Stomach (tissue), 8 donors: ENCODE measurements at regions not wholly inside any gene's neighbourhood (a gene's known extent, or its start where the extent isn't known, plus 50 kb on each side); places are given as distances from the start of the nearest gene placed in this dataset.

Experiments
- DNase-seq, 2 donors: peaks; one replicate each; pipeline versions ENCODE4 v3.0.0 to v3.0.0-alpha.2; 2013 to 2019
- H3K27ac ChIP-seq, 5 donors: fragments of 200-600 bp in 4 of 5; sonication (generic) in 4 of 5; one replicate each; pipeline ENCODE4 v1.5.1; 2013 to 2019; ENCODE audit warnings: mild to moderate bottlenecking in 1 of 5, moderate library complexity in 1 of 5
- H3K27me3 ChIP-seq, 3 donors: fragments of 200-600 bp; sonication (generic); one replicate each; pipeline ENCODE4 v1.5.1; 2017 to 2019; ENCODE audit warnings: mixed run types in 1 of 3
- H3K36me3 ChIP-seq, 4 donors: fragments of 200-600 bp; sonication (generic); 1 replicate in 3 of 4; 2 replicates in 1 of 4; pipeline ENCODE4 v1.5.1; 2016 to 2019
- H3K4me1 ChIP-seq, 4 donors: fragments of 200-600 bp; sonication (generic); one replicate each; pipeline ENCODE4 v1.5.1; 2016 to 2019
- H3K4me3 ChIP-seq, 4 donors: fragments of 200-600 bp; sonication (generic) in 3 of 4; one replicate each; pipeline ENCODE4 v1.5.1; 2016 to 2019; ENCODE audit warnings: mild to moderate bottlenecking in 1 of 4
- H3K9me3 ChIP-seq, 4 donors: fragments of 200-600 bp; sonication (generic); one replicate each; pipeline ENCODE4 v1.5.1; 2016 to 2019
- EP300 ChIP-seq: sonication (generic); formaldehyde crosslinking; IDR thresholded peaks from one replicate; pipeline ENCODE4 v1.6.1; 2017; ENCODE audit warnings: antibody characterized with exemption
- POLR2A ChIP-seq, 4 donors: fragments of 450-650 bp; IDR thresholded peaks; one replicate each; pipeline ENCODE4 v1.6.1; 2016; ENCODE audit warnings: antibody characterized with exemption in 4 of 4, control low read depth in 2 of 4, mild to moderate bottlenecking in 1 of 4, moderate library complexity in 1 of 4
- POLR2AphosphoS5 ChIP-seq, 3 donors: sonication (generic); formaldehyde crosslinking; IDR thresholded peaks; one replicate each; pipeline ENCODE4 v1.6.1; 2016; ENCODE audit warnings: antibody characterized with exemption in 3 of 3
- WGBS, 5 donors: extraction: QIAGEN DNeasy Blood & Tissue Kit in 3 of 5; methylation state at CpG; one replicate each; pipeline versions ENCODE4 v1.1.5 to v1.1.7; 2013 to 2018; 5-methylcytosine and 5-hydroxymethylcytosine counted together
- intact Hi-C: fragments of 100-400 bp; cut with DNase I; formaldehyde crosslinking; loops from one replicate; pipeline ENCODE4 v1.15.1; 2023; ENCODE audit warnings: low total_unique reads
- TF ChIP-seq, protein P1 (sequence below), 7 experiments: fragments of 450-650 bp in 4 of 7; fragments of 200-600 bp in 3 of 7; sonication (generic) in 3 of 7; IDR thresholded peaks; one replicate each; pipeline ENCODE4 v1.5.1; 2016 to 2019; ENCODE audit warnings: antibody characterized with exemption in 7 of 7, control low read depth in 2 of 7, mild to moderate bottlenecking in 1 of 7
- donor health status: healthy with polysubstance abuse.
- donor health status: Bipolar disorder and iron deficiency.
- donor health status: healthy.

DNA sequence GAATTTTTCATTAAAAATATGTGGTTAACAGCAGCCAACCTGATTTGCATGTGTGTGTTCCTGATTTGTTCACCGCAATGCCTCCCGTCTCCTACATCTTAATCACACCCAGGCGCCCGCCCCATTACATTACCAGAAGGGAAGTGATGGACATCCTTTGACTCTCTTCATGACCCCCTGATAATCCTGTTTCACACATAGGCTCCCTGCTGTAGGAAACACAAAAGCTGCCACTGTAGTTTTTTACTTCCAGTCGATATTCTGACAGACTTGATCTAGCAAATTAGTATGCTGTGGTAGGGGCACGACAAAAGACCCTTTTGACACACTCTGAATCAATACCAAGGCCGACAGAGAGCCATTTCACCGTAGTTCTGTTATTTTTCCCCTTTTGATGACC is 287.8 kb upstream of the ISL1 start:
- Histone ChIP-seq H3K4me1 (no peaks in the 10 kb centered on the region), H3K27ac (no peak overlapping the region), H3K27me3 (no peaks in the 10 kb centered on the region), H3K9me3 (no peaks in the 10 kb centered on the region), H3K4me3 (no peak overlapping the region), H3K36me3 (no peaks in the 10 kb centered on the region)
- intact Hi-C loops, result no loop called here
- 56 to 68% (median 61%) methylated on average over 8 of the region's 8 CpGs for WGBS, 5 donors
- TF ChIP-seq, protein P1, sequence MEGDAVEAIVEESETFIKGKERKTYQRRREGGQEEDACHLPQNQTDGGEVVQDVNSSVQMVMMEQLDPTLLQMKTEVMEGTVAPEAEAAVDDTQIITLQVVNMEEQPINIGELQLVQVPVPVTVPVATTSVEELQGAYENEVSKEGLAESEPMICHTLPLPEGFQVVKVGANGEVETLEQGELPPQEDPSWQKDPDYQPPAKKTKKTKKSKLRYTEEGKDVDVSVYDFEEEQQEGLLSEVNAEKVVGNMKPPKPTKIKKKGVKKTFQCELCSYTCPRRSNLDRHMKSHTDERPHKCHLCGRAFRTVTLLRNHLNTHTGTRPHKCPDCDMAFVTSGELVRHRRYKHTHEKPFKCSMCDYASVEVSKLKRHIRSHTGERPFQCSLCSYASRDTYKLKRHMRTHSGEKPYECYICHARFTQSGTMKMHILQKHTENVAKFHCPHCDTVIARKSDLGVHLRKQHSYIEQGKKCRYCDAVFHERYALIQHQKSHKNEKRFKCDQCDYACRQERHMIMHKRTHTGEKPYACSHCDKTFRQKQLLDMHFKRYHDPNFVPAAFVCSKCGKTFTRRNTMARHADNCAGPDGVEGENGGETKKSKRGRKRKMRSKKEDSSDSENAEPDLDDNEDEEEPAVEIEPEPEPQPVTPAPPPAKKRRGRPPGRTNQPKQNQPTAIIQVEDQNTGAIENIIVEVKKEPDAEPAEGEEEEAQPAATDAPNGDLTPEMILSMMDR (IDR thresholded peaks at IDR 0.05), result no peak
- TF ChIP-seq EP300 (no peak), POLR2A (IDR thresholded peaks at IDR 0.05) (no peak), POLR2AphosphoS5 (IDR thresholded peaks at IDR 0.05) (no peak)
- no peak for DNase-seq

GRCh38 chr5:51096859-51097258 is 286.4 kb upstream of the ISL1 start:
- WGBS, 5 donors, result 47 to 65% (median 51%) methylated on average over 3 of the region's 3 CpGs
- no peak for TF ChIP-seq POLR2A (IDR thresholded peaks at IDR 0.05)
- TF ChIP-seq, protein P1 (IDR thresholded peaks at IDR 0.05), result no peak
- TF ChIP-seq POLR2AphosphoS5 (IDR thresholded peaks at IDR 0.05), result no peak
- no peak for TF ChIP-seq EP300
- Histone ChIP-seq H3K9me3 (no peaks in the 10 kb centered on the region), H3K27ac (no peak overlapping the region), H3K4me1 (no peaks in the 10 kb centered on the region), H3K27me3 (no peaks in the 10 kb centered on the region), H3K4me3 (no peak overlapping the region), H3K36me3 (no peaks in the 10 kb centered on the region)
- intact Hi-C loops, result no loop called here
- DNase-seq, result no peak

DNA sequence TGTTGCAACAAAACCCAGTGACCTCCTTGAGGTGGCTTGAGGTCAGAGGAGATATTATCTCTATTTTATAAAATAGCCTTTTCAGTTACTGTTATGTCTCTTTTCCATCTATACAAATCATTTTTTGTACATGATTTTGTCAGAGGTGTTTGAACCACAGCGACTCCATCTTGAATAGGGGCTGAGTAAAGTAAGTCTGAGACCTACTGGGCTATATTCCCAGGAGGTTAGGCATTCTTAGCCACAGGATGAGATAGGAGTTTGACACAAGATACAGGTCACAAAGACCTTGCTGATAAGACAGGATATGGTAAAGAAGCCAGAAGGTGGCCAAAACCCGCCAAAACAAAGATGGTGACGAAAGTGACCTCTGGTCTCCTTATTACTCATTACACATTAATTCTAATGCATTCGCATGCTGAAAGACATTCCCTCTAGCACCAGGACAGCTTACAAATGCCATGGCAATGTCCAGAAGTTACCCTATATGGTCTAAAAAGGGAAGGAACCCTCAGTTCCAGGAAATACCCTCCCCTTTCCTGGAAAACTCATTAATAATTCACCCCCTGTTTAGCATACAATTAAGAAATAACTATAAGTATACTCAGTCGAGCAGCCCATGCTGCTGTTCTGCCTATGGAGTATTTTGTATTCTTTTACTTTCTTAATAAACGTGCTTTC is 283.9 kb upstream of the ISL1 start:
- no peak for TF ChIP-seq POLR2A (IDR thresholded peaks at IDR 0.05)
- TF ChIP-seq, protein P1 (IDR thresholded peaks at IDR 0.05), result no peak
- no peak for TF ChIP-seq EP300
- TF ChIP-seq POLR2AphosphoS5 (IDR thresholded peaks at IDR 0.05), result no peak
- no peak overlapping the region for H3K27ac ChIP-seq
- H3K36me3 ChIP-seq, result no peaks in the 10 kb centered on the region
- DNase-seq, result peak in 1 of 2 donors; percentile 7
- H3K4me1 ChIP-seq, result no peaks in the 10 kb centered on the region
- intact Hi-C loops, result no loop called here
- no peaks in the 10 kb centered on the region for H3K9me3 ChIP-seq
- WGBS, 5 donors, result 62 to 72% (median 69%) methylated on average over 6 of the region's 6 CpGs
- H3K27me3 ChIP-seq, result no peaks in the 10 kb centered on the region
- H3K4me3 ChIP-seq, result no peak overlapping the region

DNA sequence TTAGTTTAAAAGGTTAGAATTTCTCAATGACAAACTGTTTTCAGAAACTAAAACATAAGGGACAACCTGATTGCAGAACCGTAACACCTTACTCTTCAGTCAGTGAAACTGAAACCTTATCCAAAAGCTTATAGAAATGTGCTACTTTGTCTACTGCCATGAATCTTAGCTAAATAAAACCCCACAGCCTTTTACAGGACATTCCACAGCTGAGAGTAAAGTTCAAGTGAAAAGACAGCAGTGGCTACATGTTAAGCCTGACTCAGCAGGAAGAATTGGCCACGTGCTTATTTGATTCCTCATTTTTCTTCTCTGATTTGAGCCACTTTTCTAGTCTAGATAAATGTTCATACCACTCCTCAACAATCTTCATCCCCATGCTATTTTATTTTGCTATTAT is 278.7 kb upstream of the ISL1 start:
- Histone ChIP-seq H3K27me3 (no peaks in the 10 kb centered on the region), H3K36me3 (no peaks in the 10 kb centered on the region), H3K4me1 (no peaks in the 10 kb centered on the region), H3K9me3 (no peaks in the 10 kb centered on the region), H3K27ac (no peak overlapping the region), H3K4me3 (no peak overlapping the region)
- peak in 1 of 2 donors; percentile 11 for DNase-seq
- no peak for TF ChIP-seq EP300
- no peak for TF ChIP-seq POLR2A (IDR thresholded peaks at IDR 0.05)
- no peak for TF ChIP-seq POLR2AphosphoS5 (IDR thresholded peaks at IDR 0.05)
- TF ChIP-seq, protein P1 (IDR thresholded peaks at IDR 0.05), result no peak
- intact Hi-C loops, result no loop called here
- WGBS, 5 donors, result 34 to 43% (median 38%) methylated on average over 2 of the region's 2 CpGs
